ENCODE measurements at regions not wholly inside any gene's neighbourhood (a gene's known extent, or its start where the extent isn't known, plus 50 kb on each side); places are given as distances from the start of the nearest gene placed in this dataset.
"Not testable (repeated sequence)": the region's sequence is repeated elsewhere in the genome, so short reads cannot be mapped to it uniquely, and the experiment has no call there.

DNA sequence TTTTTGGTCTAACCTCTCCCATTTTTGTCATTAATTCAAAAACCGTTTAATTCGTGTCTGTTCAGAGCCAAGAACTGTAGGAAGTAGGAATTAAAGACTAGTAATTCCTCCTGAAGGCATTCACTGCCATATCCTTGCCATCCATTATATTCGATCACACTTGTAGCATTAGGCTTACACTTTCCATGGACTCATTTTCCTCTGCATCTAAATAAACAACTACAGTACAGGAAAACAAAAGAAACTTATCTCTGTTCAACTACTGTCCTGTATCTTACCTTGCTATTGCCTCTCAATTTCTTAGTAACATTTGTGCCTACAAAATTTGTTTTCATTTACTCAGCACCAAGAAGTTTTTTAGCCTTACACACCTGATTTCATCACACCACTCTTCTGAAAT lies 111.6 kb upstream of the SEMA3C start:
- DNase-seq, result no peak

DNA sequence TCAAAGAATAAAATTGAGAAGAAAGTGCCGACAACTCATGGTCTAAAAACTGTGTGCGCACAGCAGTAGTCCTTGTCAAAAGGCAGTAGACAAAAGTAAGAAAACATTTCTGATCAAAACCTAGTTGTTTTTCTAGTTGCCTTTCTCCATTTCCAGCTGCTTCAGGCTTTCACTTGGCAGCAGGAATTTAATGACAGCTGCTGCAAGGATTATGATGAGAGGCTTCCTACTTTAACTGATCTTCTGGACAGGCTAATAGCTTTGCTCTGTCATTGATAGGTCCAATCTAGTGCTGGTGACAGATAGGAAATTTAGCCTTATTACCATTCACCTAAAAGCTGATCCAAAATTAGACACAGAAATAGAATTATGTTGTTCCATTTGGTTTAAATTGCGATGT lies 110.7 kb upstream of the SEMA3C start:
- no peak for DNase-seq

DNA sequence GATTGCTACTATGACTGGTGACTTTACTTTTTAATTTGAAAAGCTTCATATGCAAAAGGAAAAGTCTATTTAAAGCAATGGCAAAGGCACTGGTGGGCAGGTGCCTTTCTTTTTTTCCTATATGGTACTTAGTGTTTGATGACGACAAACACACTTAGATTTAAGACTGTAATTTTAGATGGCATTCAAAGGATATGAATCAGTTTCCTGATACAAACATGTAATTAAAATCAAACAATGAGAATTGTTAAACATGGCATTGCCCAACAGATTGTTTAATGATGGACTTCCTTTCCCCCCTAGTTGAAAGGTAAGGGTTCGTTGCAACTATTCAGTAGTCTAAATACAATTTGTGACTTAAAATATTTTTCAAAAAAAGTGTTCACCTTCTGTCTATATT lies 106.5 kb upstream of the SEMA3C start:
- DNase-seq, result no peak

DNA sequence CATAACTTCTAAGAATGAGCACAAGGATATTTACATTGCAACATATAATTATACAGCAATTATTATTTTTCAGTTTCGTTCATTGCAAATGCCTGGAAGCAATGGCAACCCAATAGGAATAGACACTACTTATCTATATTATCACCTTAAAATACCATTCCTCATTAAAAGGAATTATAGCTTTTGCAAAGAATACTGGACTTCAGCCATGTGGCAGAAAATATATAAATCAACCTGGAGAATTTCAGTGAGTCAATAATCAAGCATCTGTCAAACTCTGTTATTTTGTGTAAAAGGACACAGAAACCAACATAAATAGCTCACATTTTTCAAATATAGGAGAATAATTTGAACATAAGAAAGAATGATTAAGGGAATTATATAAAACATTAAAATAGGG lies 96.1 kb upstream of the SEMA3C start:
- no peak for DNase-seq

DNA sequence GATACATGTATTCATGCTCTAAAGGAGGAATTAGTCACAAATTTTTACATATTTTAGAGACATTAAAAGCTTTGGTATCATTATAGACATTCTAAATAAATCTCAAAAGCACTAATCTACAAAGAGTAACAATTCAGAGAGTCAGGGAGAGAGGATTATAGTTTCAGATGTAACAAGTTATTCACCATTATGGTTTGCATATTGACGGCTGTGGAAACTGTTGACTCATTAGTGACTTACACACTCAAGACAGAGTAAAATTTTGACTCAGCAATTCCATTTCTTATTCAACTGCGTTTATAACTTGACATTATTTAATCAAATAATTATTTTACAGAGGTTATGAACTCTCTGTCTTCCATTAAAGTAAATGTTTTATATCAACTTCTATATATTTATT lies 95.4 kb upstream of the SEMA3C start:
- no peak for DNase-seq

DNA sequence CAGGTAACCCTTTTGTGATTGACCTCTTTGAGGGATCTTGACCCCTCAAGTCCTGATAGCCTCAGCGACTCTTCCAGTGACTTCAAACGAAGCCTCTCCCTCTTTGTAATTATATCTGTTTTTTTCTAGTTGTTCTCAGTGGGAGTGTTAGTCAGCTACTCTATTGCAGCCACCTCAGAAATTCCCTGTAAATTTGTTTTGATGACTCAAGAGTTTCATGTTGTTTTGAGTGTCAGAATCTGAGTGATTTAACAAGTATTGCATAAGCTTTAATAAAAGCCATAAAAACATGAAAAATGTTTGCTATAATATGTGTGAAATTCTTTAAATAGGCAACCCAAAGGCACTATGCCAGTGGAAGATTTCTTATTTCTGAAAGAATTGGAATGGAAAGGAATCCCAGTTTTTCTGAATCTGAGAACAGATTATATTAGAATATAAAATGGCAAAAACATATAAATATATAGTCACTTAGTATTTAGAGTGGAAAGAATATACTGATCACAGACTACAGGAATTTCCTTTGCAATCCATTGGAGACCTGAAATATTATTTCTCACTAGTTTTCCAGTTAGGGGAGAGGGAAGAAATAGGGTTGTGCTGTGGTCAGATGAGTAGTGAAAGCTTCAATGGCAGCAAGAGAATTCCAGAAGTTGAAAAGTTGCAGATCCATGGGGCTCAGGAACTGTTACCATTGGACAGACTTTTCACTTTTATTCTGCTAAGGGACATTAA lies 94.4 kb upstream of the SEMA3C start:
- no peak for DNase-seq

DNA sequence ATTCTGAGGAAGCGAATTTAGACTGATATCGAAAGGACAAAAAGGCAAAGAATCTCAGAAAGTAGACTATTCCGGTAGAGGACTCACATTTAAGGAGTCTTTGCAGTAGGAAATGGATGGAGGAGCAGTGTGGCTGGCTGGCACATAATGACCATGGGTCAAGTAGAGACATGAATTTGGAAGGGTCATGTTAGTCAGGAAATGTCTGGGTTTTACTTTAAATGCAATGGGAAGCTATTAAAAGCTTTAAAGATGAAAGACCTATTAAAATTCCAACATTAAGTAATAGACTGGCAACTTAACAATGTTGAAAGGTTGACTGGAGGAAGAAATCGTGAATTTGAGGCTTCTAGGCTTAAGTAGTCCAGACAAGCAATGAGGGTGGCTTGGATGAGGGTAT lies 90.0 kb upstream of the SEMA3C start:
- DNase-seq, result no peak

DNA sequence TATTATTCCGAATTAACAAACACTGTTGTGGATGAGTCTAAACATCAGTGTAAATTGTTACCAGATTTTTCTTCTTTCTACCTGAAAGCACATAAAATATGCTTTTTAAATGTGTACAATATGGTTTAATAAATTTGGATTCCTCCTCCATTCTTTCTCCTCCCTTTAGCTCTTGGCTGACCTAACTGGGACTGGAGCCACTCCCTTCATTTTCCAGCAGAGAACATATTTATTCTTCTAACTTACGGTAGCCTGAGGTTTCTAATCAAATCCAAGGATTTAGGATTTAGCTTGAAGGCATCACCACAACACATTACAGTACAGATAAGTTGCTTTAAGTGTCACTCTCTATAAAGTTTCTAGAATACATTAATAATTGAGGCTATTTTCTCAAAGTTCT lies 88.2 kb upstream of the SEMA3C start:
- DNase-seq, result no peak

DNA sequence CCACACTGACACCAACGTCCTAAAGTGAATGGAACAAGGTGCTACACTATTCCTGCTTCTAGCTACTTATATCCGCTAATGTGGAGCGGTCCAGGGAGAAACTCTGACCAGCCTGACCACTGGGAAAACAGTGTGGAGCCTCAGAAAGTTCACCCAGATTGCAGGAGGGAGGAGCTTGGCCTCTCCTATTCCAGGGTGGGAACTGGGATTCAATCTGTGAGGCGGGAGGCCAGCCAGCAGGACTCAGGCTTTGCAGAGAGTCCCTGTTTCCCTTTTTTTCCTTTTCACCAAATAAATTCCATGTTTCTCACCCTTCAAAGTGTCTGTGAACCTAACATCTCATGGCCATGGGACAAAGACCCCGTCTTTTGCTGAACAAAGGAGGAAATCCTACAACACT lies 86.4 kb upstream of the SEMA3C start:
- no peak for DNase-seq

DNA sequence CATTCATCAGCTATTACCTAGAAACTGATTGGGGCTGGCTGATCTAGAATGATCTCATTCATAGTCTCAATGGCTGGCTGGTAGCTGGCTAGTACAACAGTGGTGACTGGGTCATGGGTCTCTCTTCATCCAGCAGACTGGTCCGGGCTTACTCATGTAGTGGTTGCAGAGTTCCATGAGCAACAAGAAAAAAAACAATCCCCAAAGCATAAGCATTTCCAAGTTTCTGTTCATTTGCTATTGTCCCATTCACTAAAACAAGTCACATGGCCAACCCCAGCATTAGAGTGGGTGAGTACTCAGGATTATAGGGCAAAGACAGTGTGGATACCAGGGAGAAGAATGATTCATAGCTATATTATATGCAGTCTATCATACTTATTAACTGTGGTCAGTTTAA lies 85.2 kb upstream of the SEMA3C start:
- DNase-seq, result no peak

DNA sequence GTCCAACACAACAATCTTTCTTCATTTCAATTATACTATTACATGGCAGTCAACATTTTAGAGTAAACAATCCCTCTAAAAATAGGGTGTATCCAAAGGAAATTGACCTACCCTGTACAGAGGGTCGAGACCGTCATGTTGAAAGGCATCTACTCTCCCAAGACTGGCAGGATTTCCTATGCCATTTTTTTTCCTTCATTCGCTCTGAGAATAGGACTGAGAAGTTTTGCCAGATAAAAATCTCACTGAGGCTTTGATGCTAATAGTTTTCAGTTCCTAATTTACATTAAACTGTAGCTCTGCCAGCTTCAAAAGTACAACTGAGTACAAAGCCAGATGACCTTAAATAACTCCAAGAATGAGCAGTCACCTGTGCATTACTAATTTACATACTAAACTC lies 84.5 kb upstream of the SEMA3C start:
- no peak for DNase-seq

DNA sequence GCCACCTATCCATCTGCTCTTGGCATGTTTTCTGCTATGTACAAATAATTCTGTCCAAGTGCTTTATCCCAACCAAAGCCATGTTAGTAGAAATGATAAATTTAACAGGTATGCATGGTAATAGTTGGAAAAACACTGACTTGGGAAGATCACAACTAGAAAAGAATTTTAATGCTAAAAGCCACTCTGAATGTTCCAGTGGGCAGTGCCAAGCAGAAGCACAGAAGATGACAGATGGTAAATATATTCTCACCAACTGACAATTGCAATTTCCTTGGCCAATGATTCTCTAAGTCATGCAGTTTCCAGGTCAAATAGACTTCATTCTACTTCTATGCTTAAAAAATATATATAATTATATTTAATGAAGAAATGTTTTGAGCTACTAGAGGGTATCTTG lies 83.6 kb upstream of the SEMA3C start:
- DNase-seq, result no peak

DNA sequence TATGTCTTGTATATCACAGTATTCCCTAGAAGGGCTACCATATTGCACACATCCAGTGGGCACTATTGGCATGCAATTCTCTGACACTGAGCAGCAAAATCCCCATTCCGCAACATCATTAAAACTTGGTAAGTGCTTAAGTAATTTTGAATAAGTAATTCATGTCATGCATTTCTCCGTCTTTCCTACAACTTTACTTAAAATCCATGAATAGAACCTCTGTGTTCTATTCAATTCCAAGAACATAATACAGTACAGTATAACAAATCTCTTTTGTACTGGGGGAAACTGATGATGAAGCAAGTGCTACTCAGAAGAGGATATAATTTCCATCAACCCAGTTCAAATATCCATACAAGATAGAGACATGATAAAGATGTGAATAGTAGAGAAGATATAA lies 80.9 kb upstream of the SEMA3C start:
- no peak for DNase-seq

DNA sequence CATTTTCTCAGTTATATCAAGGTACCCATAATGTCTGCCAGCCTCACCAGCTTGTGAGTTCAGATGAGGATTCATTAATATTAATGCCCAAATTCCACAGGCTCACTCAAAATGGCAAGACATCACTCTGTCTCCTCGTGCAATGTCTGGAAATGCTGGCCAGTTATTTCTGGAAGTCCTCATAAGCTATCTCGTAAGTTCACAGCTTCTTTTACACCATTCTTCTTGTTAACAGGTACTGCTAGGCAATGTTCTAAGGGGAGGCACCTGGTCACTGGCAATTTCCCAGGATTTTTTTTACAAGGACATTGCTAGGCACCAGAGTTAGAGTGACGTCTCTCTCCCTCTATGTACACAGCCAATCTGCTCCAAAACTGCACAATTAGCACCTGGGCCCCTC lies 80.2 kb upstream of the SEMA3C start:
- DNase-seq, result no peak

DNA sequence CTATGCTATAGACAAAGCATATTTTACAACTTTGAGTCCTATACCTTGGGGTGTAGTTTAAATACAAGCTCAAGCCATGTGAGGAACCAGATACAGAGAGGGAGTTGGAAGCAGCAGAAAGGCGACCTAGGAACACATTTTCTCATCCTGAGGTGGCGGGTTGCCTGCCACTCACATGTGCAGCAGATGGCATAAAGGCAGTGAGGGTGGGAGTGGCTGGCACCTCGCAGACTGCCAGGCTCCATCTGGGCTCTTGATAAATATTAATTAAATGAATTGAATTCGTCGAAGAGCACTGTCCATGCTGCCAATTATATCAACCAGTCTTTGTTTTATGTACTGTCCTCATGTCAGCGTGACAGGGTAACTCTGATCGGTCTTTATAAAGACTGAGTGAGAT lies 79.0 kb upstream of the SEMA3C start:
- DNase-seq, result no peak

DNA sequence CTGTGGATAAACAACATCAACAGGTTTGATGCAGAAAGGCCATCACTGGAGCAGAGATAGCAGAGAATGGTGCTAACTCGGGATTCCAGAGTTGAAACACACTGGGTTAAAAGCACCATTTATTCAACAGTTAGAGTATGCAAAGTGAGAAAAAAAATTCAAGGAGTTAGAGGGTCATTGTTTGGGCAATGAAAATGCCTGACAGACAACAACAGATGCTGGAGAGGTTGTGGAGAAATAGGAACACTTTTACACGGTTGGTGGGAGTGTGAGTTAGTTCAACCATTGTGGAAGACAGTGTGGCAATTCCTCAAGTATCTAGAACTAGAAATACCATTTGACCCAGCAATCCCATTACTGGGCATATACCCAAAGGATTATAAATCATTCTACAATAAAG lies 77.4 kb upstream of the SEMA3C start:
- not testable (repeated sequence) for DNase-seq

DNA sequence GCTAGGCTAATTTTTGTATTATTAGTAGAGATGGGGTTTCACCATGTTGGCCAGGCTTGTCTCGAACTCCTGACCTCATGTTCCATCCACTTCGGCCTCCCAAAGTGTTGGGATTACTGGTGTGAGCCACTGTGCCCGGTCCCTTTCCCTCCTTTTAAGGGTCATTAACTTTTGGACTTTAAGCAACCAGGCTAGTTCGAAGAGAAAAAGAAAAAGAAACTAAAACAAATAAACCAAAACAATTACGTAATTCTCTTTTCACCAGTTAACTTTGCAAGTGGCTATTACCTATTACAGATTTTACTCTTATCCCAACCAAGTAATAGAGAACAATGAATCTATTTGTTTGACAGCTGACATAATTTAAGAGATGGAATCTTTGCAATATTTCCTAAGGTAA lies 72.8 kb upstream of the SEMA3C start:
- DNase-seq, result no peak

DNA sequence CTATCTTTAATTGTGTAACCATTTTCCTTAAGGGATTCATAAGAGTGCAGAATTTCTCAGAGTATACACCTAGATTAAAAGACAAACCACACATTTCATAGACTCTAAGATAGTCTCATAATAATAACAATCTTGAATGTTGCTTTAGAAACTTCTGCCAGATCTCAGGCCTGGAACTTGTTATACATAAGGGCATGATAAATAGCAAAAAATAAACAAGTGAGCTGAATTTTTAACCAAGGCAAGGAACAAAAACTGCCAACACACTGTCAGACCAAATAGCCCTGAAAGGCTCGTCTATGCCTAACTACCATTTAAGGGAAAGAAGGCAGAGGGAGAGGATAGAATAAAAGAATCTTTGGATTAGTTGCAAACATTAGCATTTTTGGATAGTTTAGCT lies 65.8 kb upstream of the SEMA3C start:
- no peak for DNase-seq

DNA sequence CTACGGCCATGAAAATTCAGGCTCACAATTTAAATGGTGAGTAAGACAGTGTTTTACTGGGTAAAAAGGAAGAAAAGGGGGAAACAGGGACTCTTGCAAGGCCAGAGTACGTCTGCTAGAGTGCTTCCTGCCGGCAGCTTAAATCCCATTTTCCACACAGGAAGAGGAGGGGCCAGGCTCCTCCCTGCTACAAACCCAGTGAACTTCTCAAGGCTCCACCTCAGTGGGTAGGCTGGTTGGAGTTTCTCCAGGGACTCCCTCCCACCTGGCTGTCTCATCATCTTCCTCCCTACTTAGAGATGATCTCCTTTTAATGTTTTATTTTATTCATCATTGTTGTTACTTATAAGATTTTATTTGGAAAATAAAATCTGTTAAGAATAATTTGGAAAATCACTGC lies 62.6 kb upstream of the SEMA3C start:
- no peak for DNase-seq

DNA sequence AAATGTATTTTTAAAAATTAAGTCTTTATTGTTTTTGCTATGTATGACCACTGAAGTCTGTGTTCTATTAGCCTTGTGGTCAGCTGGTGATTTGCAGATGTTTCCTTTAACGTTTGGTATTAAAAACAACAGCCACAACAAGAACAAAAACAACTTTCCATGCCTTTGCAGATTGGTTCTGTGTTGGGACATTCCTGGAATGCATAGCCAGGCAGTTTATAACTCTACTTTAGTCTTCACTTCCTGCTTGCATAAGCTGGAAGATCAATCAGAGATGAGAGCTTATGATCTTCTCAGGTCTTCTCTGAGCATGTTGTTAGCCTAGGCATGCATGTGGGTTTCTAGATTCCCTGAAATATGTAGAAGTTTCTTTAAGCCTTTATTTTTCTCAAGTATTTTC lies 58.9 kb upstream of the SEMA3C start:
- DNase-seq, result no peak

DNA sequence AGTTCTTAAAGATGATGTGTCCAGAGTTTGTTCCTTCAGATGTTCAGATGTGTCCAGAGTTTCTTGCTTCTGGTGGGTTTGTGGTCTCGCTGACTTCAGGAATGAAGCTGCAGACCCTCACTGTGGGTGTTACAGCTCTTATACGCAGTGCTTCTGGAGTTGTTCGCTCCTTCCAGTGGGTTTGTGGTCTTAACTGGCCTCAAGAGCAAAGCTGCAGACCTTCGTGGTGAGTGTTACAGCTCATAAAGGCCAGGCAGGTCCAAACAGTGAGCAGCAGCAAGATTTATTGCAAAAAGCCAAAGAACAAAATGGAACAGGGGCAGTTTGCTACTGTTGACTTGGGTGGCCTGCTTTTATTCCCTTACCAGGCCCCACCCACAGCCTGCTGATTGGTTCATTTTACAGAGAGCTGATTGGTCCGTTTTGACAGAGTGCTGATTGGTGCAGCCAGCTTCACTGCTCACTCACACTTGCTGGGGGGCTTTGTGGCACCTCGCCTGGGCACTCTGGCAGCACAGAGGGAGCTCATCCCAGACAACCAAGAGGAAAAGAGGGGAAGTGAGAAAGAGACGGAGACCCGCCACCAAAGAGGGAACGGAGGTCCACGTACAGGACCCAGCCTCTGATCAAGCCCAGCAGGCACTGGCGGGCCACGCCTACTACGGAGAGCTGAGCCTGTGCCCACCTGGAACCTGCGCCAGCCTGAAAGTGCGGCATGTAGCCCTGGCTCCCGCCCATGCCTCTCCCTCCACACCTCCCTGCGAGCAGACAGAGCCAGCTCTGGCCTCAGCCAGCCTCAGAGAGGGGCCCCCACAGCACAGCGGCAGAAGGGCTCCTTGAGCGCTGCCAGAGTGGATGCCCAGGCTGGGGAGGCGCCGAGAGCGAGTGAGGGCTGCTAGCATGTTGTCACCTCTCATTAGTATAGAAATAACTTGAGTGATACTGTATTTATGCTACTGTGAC lies 55.8 kb upstream of the SEMA3C start:
- DNase-seq, result no peak

DNA sequence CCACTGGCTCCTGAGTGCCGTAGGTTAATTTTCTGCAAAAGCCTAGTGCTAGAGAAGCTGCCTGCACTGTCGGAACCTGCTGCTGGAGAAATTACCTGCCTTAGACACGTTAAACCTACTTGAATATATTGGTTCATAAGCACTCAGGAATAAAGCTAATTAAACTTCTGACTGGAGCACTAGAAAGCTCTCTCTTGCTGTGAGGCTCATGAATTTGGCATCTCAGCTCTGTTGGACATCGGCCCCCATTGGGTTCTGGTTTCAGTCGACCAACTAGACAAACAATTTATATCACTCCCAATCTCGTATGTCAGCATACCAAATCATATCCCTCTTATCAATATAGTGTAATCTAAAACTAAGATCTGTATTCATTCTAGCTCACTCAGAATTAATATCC lies 52.4 kb upstream of the SEMA3C start:
- DNase-seq, result no peak
